Natural killer cell (primary cell): ENCODE measurements at regions not wholly inside any gene's neighbourhood (a gene's known extent, or its start where the extent isn't known, plus 50 kb on each side); places are given as distances from the start of the nearest gene placed in this dataset.

ENCODE experiments used
- ATAC-seq, 3 donors: fragments of 150-1000 bp in 2 of 3; fragments of 200-7000 bp in 1 of 3; cut with Tn5 transposase; 1 replicate in 1 of 3; 2 replicates in 2 of 3; pipeline ENCODE4 v1.10.0; 2021; ENCODE audit warnings: mild to moderate bottlenecking in 2 of 3, moderate library complexity in 2 of 3
- DNase-seq, 2 donors: peaks; one replicate each; pipeline versions ENCODE4 v3.0.0 to v3.0.0-alpha.2; 2013 to 2021; ENCODE audit warnings: mixed read lengths in 1 of 2
- H3K27ac ChIP-seq: one replicate; pipeline ENCODE4 v1.5.1; 2013; ENCODE audit warnings: mild to moderate bottlenecking, low read length
- H3K27me3 ChIP-seq: one replicate; pipeline ENCODE4 v1.6.1; 2013; ENCODE audit warnings: low read length; ENCODE audit not compliant: control insufficient read depth, insufficient read depth
- H3K36me3 ChIP-seq: one replicate; pipeline ENCODE4 v1.6.1; 2013; ENCODE audit warnings: low read length; ENCODE audit not compliant: control insufficient read depth, insufficient read depth
- H3K4me1 ChIP-seq: one replicate; pipeline ENCODE4 v1.6.1; 2013; ENCODE audit warnings: low read length; ENCODE audit not compliant: control insufficient read depth, insufficient read depth
- H3K4me3 ChIP-seq: one replicate; pipeline ENCODE4 v1.5.1; 2013; ENCODE audit warnings: low read length
- H3K9me3 ChIP-seq: one replicate; pipeline ENCODE4 v1.6.1; 2013; ENCODE audit warnings: low read length; ENCODE audit not compliant: control insufficient read depth, insufficient read depth
- H3K27ac Mint-ChIP-seq, 2 donors: one replicate each; pipeline ENCODE4 v1.8.0; 2022; ENCODE audit warnings: mild to moderate bottlenecking in 2 of 2, mixed read lengths in 2 of 2, moderate library complexity in 1 of 2
- H3K27me3 Mint-ChIP-seq, 2 donors: one replicate each; pipeline ENCODE4 v1.8.0; 2022; ENCODE audit warnings: low read depth in 2 of 2, mixed read lengths in 2 of 2
- H3K36me3 Mint-ChIP-seq: one replicate; pipeline ENCODE4 v1.8.0; 2022; ENCODE audit warnings: mixed read lengths
- H3K4me1 Mint-ChIP-seq, 2 donors: one replicate each; pipeline ENCODE4 v1.8.0; 2022; ENCODE audit warnings: mixed read lengths in 2 of 2
- H3K4me3 Mint-ChIP-seq: one replicate; pipeline ENCODE4 v1.8.0; 2022; ENCODE audit warnings: mild to moderate bottlenecking, moderate library complexity, mixed read lengths
- H3K9me3 Mint-ChIP-seq, 2 donors: one replicate each; pipeline ENCODE4 v1.8.0; 2022; ENCODE audit warnings: mixed read lengths in 2 of 2
- CTCF ChIP-seq: fragments of 200-600 bp; IDR thresholded peaks from one replicate; pipeline ENCODE4 v1.8.0; 2022; ENCODE audit warnings: antibody characterized with exemption
- WGBS: methylation state at CpG from one replicate; pipeline ENCODE4 v1.1.7; 2013; ENCODE audit warnings: missing lambda C conversion rate; ENCODE audit not compliant: insufficient coverage; 5-methylcytosine and 5-hydroxymethylcytosine counted together
- intact Hi-C: fragments of 100-400 bp; cut with micrococcal nuclease; formaldehyde crosslinking; loops from one replicate; pipeline ENCODE4 v1.14.2; 2022

- ATAC-seq (no peak), DNase-seq (no peak)
- no peak overlapping the region for H3K4me3 ChIP-seq
- intact Hi-C loops = no loop called here
- no peak overlapping the region for H3K27ac ChIP-seq
- no peaks in the 10 kb centered on the region for H3K36me3 Mint-ChIP-seq
- no peak overlapping the region for H3K27ac Mint-ChIP-seq
- H3K27me3 Mint-ChIP-seq = no peaks in the 10 kb centered on the region
- H3K36me3 ChIP-seq = no peaks in the 10 kb centered on the region
- H3K4me1 ChIP-seq = no peaks in the 10 kb centered on the region
- 42% methylated on average over 2 of the region's 2 CpGs for WGBS
- no peak overlapping the region for H3K4me3 Mint-ChIP-seq
- peaks cover 8 to 15% of the 10 kb centered on the region in 2 donors for H3K9me3 Mint-ChIP-seq
- no peaks in the 10 kb centered on the region for H3K27me3 ChIP-seq
- no peak for TF ChIP-seq CTCF
- H3K4me1 Mint-ChIP-seq = no peaks in the 10 kb centered on the region
- H3K9me3 ChIP-seq = peaks cover 6% of the 10 kb centered on the region
Observed at GRCh38 chr10:105727131-105727530, 1086.0 kb downstream of the SORCS3 start.

GRCh38 chr10:105726149-105726548 lies 1085.1 kb downstream of the SORCS3 start:
- no peaks in the 10 kb centered on the region for H3K4me1 ChIP-seq
- peaks cover 8 to 15% of the 10 kb centered on the region in 2 donors for H3K9me3 Mint-ChIP-seq
- TF ChIP-seq CTCF = no peak
- H3K4me1 Mint-ChIP-seq = no peaks in the 10 kb centered on the region
- no CpG with 5 or more reads among the region's 3 CpGs for WGBS
- intact Hi-C loops = no loop called here
- DNase-seq = no peak
- H3K4me3 Mint-ChIP-seq = no peak overlapping the region
- H3K27me3 Mint-ChIP-seq = no peaks in the 10 kb centered on the region
- no peak overlapping the region for H3K4me3 ChIP-seq
- ATAC-seq = no peak
- H3K36me3 ChIP-seq = no peaks in the 10 kb centered on the region
- no peak overlapping the region for H3K27ac Mint-ChIP-seq
- H3K27ac ChIP-seq = no peak overlapping the region
- no peaks in the 10 kb centered on the region for H3K27me3 ChIP-seq
- H3K36me3 Mint-ChIP-seq = no peaks in the 10 kb centered on the region
- H3K9me3 ChIP-seq = peaks cover 6% of the 10 kb centered on the region

- DNase-seq (no peak), ATAC-seq (no peak)
- Histone ChIP-seq H3K27me3 (no peaks in the 10 kb centered on the region), H3K9me3 (peaks cover 6% of the 10 kb centered on the region), H3K36me3 (no peaks in the 10 kb centered on the region), H3K4me1 (no peaks in the 10 kb centered on the region), H3K27ac (no peak overlapping the region), H3K4me3 (no peak overlapping the region)
- Mint-ChIP-seq H3K9me3 (peaks cover 8 to 15% of the 10 kb centered on the region in 2 donors), H3K27me3 (no peaks in the 10 kb centered on the region), H3K4me1 (no peaks in the 10 kb centered on the region), H3K4me3 (no peak overlapping the region), H3K27ac (no peak overlapping the region), H3K36me3 (no peaks in the 10 kb centered on the region)
- no peak for TF ChIP-seq CTCF
- intact Hi-C loops = no loop called here
- 73% methylated on average over 8 of the region's 8 CpGs for WGBS
Observed at GRCh38 chr10:105725007-105725406, 1083.9 kb downstream of the SORCS3 start.

GRCh38 chr10:105718207-105718995 lies 1077.3 kb downstream of the SORCS3 start:
- Mint-ChIP-seq H3K9me3 (peaks cover 16 to 19% of the 10 kb centered on the region in 2 donors), H3K27ac (no peak overlapping the region), H3K27me3 (no peaks in the 10 kb centered on the region), H3K4me3 (no peak overlapping the region), H3K4me1 (no peaks in the 10 kb centered on the region), H3K36me3 (peaks cover 12% of the 10 kb centered on the region)
- no peak for DNase-seq
- Histone ChIP-seq H3K36me3 (no peaks in the 10 kb centered on the region), H3K27me3 (no peaks in the 10 kb centered on the region), H3K4me1 (no peaks in the 10 kb centered on the region), H3K27ac (no peak overlapping the region), H3K4me3 (no peak overlapping the region), H3K9me3 (peaks cover 2% of the 10 kb centered on the region)
- 59% methylated on average over 3 of the region's 3 CpGs for WGBS
- TF ChIP-seq CTCF = no peak
- ATAC-seq = no peak
- intact Hi-C loops = no loop called here
